Stomach (tissue), 4 donors: ENCODE measurements at regions not wholly inside any gene's neighbourhood (a gene's known extent, or its start where the extent isn't known, plus 50 kb on each side); places are given as distances from the start of the nearest gene placed in this dataset.

Experiments
- EP300 ChIP-seq: sonication (generic); formaldehyde crosslinking; IDR thresholded peaks from one replicate; pipeline ENCODE4 v1.6.1; 2017; ENCODE audit warnings: antibody characterized with exemption
- POLR2A ChIP-seq, 4 donors: fragments of 450-650 bp; IDR thresholded peaks; one replicate each; pipeline ENCODE4 v1.6.1; 2016; ENCODE audit warnings: antibody characterized with exemption in 4 of 4, control low read depth in 2 of 4, mild to moderate bottlenecking in 1 of 4, moderate library complexity in 1 of 4
- TF ChIP-seq, protein P1 (sequence below), 7 experiments: fragments of 450-650 bp in 4 of 7; fragments of 200-600 bp in 3 of 7; sonication (generic) in 3 of 7; IDR thresholded peaks; one replicate each; pipeline ENCODE4 v1.5.1; 2016 to 2019; ENCODE audit warnings: antibody characterized with exemption in 7 of 7, control low read depth in 2 of 7, mild to moderate bottlenecking in 1 of 7

DNA sequence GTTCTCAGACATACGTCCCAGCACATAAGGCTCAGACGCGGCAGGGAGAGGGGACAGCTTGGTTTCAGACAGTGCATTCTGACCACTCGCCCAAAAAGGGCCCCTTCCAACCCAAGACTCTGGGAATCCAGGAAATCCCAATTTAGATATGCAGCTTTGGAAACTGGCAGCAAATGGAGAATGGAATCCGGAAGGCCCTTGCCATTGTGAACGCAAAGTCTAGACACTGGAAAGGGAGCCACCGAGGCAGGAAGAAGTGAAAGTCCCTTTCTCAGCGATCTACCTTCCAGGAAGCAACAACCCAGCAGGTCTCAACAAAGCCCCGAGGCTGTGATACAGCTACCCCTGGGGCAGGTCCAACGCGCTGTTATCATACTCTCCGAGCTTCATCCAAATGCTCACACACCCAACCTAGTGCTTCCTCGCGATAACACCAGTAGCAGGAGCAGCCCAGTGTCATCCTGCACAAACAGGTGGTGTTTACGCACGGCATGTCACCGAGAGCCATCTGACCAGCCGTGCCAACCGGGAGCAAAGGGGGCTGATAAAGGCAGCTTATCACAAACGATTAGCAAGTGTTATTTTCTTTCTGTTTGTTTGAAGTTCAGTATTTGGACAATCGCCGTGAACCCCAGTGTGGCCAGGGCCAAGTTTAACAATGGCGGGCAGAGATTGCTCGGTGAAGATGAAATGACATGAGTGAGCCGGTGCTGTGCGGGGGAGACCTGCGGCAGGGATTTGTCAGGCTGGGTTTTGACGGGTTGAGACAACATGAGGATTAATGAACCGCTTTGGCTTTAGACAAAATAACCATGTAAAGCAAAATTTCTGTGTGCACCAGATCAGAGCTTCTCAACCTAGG is 240.6 kb downstream of the FOXL1 start:
- TF ChIP-seq POLR2A (IDR thresholded peaks at IDR 0.05) = no peak
- TF ChIP-seq, protein P1, sequence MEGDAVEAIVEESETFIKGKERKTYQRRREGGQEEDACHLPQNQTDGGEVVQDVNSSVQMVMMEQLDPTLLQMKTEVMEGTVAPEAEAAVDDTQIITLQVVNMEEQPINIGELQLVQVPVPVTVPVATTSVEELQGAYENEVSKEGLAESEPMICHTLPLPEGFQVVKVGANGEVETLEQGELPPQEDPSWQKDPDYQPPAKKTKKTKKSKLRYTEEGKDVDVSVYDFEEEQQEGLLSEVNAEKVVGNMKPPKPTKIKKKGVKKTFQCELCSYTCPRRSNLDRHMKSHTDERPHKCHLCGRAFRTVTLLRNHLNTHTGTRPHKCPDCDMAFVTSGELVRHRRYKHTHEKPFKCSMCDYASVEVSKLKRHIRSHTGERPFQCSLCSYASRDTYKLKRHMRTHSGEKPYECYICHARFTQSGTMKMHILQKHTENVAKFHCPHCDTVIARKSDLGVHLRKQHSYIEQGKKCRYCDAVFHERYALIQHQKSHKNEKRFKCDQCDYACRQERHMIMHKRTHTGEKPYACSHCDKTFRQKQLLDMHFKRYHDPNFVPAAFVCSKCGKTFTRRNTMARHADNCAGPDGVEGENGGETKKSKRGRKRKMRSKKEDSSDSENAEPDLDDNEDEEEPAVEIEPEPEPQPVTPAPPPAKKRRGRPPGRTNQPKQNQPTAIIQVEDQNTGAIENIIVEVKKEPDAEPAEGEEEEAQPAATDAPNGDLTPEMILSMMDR (IDR thresholded peaks at IDR 0.05) = no peak
- no peak for TF ChIP-seq EP300
